ENCODE measurements at regions not wholly inside any gene's neighbourhood (a gene's known extent, or its start where the extent isn't known, plus 50 kb on each side); places are given as distances from the start of the nearest gene placed in this dataset.

DNA sequence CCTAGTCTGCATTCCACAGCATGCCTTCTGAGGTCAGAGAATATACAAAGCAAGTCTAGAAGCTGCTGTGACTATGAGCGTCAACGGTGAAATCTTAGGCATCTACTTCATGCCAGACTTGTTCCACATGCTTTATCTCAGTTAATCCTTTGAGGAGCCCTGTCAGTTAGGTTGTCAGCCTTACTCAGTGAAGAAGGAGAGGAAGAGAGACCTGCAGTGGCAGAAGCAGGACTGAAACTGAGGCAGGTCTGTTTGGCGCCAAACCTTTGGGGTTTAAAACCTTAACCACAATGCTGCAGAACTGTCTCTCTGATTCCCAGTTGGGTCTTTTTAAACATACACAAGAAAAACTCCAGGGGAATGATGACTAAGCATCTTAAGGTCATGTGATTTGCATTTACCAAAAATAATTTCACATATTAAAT lies 139.0 kb upstream of the LIPC start:
- Histone ChIP-seq H3K9me3 (peaks cover 0 to 10% of the 10 kb centered on the region in 2 donors), H3K36me3 (no peaks in the 10 kb centered on the region), H3K27ac (no peak overlapping the region), H3K4me3 (no peak overlapping the region), H3K27me3 (no peaks in the 10 kb centered on the region), H3K4me1 (no peaks in the 10 kb centered on the region)
- intact Hi-C loops (cut with DNase I; ENCODE audit: low total_unique reads), result no loop called here
- TF ChIP-seq, protein P1, sequence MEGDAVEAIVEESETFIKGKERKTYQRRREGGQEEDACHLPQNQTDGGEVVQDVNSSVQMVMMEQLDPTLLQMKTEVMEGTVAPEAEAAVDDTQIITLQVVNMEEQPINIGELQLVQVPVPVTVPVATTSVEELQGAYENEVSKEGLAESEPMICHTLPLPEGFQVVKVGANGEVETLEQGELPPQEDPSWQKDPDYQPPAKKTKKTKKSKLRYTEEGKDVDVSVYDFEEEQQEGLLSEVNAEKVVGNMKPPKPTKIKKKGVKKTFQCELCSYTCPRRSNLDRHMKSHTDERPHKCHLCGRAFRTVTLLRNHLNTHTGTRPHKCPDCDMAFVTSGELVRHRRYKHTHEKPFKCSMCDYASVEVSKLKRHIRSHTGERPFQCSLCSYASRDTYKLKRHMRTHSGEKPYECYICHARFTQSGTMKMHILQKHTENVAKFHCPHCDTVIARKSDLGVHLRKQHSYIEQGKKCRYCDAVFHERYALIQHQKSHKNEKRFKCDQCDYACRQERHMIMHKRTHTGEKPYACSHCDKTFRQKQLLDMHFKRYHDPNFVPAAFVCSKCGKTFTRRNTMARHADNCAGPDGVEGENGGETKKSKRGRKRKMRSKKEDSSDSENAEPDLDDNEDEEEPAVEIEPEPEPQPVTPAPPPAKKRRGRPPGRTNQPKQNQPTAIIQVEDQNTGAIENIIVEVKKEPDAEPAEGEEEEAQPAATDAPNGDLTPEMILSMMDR (IDR thresholded peaks at IDR 0.05), result no peak
- TF ChIP-seq POLR2AphosphoS5 (IDR thresholded peaks at IDR 0.05), result no peak
- TF ChIP-seq POLR2A (IDR thresholded peaks at IDR 0.05), result no peak
- no peak for DNase-seq (ENCODE audit: low spot score in 2 of 2)

DNA sequence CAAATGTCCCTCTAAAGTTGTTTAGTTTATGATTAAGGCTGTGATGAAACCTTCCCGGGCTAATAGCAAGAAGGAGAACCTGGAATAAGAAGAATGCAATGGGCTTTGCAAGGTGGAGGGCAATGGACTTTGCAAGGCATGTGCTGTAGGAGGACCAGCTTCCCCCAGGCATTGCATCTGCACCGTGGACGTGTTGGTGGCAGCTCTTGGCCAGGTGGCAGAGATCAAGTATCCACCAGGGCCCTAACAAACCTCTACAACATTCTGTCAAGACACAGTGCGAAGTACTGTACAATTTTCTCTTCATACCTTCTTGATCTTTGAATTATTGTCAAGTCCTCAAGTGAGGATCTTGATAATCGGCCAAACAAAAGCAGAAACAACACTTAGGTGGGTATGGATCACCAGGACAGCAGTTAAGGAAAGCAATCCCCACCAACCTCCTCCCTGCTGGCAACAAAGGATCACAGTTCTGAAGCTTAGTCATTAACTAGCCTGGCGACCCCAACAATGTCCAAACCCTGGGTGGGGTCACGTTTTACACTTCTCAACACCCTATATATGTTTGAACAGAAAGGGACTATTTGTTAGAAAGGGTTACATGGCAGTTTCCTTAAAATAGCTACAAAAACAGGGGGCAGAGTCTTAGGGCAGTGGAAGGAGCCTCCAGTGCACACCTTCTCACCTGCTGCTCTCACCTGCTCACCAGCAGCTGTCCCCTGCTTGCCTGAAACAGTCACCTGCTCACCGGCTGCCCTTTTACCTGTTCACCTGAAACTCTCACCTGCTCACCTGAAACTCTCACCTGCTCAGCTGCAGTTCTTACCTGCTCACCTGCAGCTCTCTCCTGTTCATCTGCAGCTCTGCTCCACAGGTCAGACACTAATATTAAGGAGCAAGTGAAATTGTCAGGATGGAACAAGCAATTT lies 137.9 kb upstream of the LIPC start:
- TF ChIP-seq, protein P1 (IDR thresholded peaks at IDR 0.05), result no peak
- TF ChIP-seq POLR2A (IDR thresholded peaks at IDR 0.05) (no peak), POLR2AphosphoS5 (IDR thresholded peaks at IDR 0.05) (no peak)
- Histone ChIP-seq H3K4me1 (no peaks in the 10 kb centered on the region), H3K9me3 (peaks cover 0 to 10% of the 10 kb centered on the region in 2 donors), H3K27me3 (no peaks in the 10 kb centered on the region), H3K27ac (no peak overlapping the region), H3K36me3 (no peaks in the 10 kb centered on the region), H3K4me3 (no peak overlapping the region)
- no peak for DNase-seq (ENCODE audit: low spot score in 2 of 2)
- intact Hi-C loops (cut with DNase I; ENCODE audit: low total_unique reads), result no loop called here

DNA sequence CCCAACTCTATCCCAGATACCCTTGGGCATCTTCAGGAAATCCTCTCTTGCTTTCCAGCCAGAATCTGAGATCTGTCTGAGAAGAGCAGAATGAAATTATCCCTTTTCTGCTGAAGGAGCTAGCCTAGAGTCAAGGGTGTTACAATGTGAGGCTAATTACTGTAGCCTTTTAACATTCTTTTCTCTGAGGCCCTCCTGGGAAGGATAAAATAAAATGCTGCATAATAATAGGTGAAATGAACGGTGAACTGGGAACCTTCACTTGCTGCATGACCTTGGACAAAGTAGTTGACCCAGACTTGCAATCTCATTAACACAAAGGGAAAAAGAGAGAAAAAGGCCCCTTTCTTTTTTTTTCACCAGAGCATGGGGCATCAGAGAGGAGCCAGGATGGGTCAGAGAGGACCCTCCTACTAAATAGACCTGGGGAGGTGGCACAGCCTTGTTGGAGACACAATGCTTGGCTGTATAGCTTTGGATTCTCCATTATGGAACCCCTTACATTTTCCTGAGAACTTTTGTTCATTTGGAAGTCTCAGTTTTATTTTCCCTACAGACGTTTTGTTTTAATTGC lies 137.0 kb upstream of the LIPC start:
- Histone ChIP-seq H3K27ac (no peak overlapping the region), H3K27me3 (no peaks in the 10 kb centered on the region), H3K4me3 (no peak overlapping the region), H3K9me3 (peaks cover 0 to 10% of the 10 kb centered on the region in 2 donors), H3K4me1 (no peaks in the 10 kb centered on the region), H3K36me3 (no peaks in the 10 kb centered on the region)
- intact Hi-C loops (cut with DNase I; ENCODE audit: low total_unique reads), result no loop called here
- TF ChIP-seq, protein P1 (IDR thresholded peaks at IDR 0.05), result no peak
- TF ChIP-seq POLR2AphosphoS5 (IDR thresholded peaks at IDR 0.05) (no peak), POLR2A (IDR thresholded peaks at IDR 0.05) (no peak)
- DNase-seq (ENCODE audit: low spot score in 2 of 2), result no peak

DNA sequence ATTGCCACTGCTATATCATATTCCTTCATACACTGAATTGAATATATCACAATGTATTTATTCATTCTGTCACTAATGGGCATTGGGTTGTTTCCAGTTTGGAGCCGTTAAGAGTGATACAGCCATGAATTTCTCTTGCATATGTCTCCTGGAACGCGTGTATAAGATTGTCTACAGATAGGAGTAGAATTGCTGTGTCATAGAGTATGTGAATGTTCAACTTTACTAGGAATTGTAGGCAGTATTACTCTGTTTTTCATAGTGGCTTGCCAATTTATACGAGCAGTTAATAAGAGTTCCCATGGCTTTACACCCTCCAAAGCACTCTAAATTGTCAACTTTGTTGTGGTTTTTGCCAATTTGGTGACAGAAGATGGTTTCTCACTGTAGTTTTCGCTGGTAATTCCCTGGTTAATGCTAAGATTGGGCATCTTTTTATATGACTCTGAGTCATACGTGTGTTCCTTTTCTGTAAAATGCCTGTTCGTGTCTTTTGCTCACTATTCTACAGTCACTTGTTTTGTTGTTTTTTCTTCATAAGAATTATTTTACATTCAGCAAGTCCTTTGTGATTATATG lies 136.1 kb upstream of the LIPC start:
- no peaks in the 10 kb centered on the region for H3K36me3 ChIP-seq
- peaks cover 0 to 10% of the 10 kb centered on the region in 2 donors for H3K9me3 ChIP-seq
- H3K27ac ChIP-seq, result no peak overlapping the region
- H3K4me1 ChIP-seq, result no peaks in the 10 kb centered on the region
- H3K27me3 ChIP-seq, result no peaks in the 10 kb centered on the region
- intact Hi-C loops (cut with DNase I; ENCODE audit: low total_unique reads), result no loop called here
- TF ChIP-seq POLR2AphosphoS5 (IDR thresholded peaks at IDR 0.05) (no peak), POLR2A (IDR thresholded peaks at IDR 0.05) (no peak)
- H3K4me3 ChIP-seq, result no peak overlapping the region
- DNase-seq (ENCODE audit: low spot score in 2 of 2), result no peak

DNA sequence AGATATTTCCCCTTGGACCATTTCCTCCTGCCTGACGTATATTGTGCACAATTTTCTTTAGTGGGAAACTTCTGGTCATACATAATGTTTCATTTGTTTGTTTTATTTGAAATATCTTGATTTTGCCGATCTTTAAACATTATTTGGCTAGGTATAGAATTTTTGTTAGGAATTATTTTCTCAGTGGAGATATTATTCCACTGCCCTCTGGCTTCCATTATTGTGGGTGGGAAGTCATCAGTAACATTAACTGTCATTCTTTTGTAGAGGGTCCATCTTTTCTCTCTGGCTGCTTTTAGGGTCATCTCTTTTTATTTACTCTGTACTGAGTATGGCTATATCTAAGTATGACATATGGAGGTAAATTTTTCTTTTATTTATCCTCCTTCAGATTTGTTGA lies 135.5 kb upstream of the LIPC start:
- DNase-seq (ENCODE audit: low spot score in 2 of 2), result no peak
- H3K27ac ChIP-seq, result no peak overlapping the region
- H3K4me3 ChIP-seq, result no peak overlapping the region
- peaks cover 0 to 10% of the 10 kb centered on the region in 2 donors for H3K9me3 ChIP-seq
- no peaks in the 10 kb centered on the region for H3K27me3 ChIP-seq
- no peaks in the 10 kb centered on the region for H3K4me1 ChIP-seq
- H3K36me3 ChIP-seq, result no peaks in the 10 kb centered on the region
- TF ChIP-seq POLR2AphosphoS5 (IDR thresholded peaks at IDR 0.05) (no peak), POLR2A (IDR thresholded peaks at IDR 0.05) (no peak)
- TF ChIP-seq, protein P1 (IDR thresholded peaks at IDR 0.05), result no peak
- intact Hi-C loops (cut with DNase I; ENCODE audit: low total_unique reads), result no loop called here

Data from breast epithelium (tissue), 4 donors.